AG09319 (cell line): ENCODE measurements at regions not wholly inside any gene's neighbourhood (a gene's known extent, or its start where the extent isn't known, plus 50 kb on each side); places are given as distances from the start of the nearest gene placed in this dataset.

Experiments used
- DNase-seq: peaks from one replicate; pipeline ENCODE4 v3.0.0-alpha.2; 2010; ENCODE audit warnings: low read depth; ENCODE audit errors: extremely low read depth
- TF ChIP-seq, protein P1 (sequence below): IDR thresholded peaks from 2 replicates; pipeline ENCODE4 v1.5.1; 2011; ENCODE audit warnings: low read depth, mild to moderate bottlenecking, inconsistent platforms, low read length, moderate library complexity

DNA sequence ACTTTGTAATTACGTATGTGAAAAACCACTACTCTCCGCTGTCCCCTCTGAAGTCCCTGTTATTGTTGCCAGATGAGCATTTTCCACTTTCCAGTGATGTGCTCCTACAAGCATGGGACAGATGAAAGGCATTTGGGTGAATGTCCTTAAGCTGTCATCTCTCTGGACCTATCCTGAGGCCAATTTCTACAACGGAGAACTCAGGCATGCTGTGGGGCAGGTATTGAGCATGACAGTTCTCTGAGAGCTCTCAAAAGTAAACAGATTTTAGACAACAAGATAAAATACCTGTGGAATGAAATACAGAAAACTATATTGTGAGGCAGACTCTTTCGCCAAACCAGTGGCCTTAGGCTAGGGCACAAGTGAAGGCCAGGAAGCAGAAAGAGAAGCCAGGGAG, 656.5 kb upstream of the NR2F2 start:
- TF ChIP-seq, protein P1, sequence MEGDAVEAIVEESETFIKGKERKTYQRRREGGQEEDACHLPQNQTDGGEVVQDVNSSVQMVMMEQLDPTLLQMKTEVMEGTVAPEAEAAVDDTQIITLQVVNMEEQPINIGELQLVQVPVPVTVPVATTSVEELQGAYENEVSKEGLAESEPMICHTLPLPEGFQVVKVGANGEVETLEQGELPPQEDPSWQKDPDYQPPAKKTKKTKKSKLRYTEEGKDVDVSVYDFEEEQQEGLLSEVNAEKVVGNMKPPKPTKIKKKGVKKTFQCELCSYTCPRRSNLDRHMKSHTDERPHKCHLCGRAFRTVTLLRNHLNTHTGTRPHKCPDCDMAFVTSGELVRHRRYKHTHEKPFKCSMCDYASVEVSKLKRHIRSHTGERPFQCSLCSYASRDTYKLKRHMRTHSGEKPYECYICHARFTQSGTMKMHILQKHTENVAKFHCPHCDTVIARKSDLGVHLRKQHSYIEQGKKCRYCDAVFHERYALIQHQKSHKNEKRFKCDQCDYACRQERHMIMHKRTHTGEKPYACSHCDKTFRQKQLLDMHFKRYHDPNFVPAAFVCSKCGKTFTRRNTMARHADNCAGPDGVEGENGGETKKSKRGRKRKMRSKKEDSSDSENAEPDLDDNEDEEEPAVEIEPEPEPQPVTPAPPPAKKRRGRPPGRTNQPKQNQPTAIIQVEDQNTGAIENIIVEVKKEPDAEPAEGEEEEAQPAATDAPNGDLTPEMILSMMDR = no peak
- no peak for DNase-seq

DNA sequence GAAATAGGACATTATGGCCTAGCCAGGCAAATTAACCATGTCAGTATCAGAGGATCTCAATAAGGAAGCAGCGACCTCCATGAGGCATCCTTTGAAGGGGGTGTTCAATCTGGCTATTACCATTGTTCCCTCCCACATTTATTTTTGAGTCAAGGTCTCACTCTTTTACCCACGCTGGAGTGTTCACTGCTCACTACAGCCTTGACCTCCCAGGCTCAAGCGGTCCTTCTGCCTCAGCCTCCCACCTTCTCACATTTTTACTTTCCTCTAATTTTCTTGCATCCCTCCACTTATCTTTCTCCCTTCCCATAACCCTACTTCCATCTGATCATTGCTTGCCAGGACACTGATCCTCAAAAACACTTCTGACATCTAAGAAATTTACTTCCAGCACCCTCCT, 654.0 kb upstream of the NR2F2 start:
- no peak for DNase-seq
- TF ChIP-seq, protein P1 = no peak

DNA sequence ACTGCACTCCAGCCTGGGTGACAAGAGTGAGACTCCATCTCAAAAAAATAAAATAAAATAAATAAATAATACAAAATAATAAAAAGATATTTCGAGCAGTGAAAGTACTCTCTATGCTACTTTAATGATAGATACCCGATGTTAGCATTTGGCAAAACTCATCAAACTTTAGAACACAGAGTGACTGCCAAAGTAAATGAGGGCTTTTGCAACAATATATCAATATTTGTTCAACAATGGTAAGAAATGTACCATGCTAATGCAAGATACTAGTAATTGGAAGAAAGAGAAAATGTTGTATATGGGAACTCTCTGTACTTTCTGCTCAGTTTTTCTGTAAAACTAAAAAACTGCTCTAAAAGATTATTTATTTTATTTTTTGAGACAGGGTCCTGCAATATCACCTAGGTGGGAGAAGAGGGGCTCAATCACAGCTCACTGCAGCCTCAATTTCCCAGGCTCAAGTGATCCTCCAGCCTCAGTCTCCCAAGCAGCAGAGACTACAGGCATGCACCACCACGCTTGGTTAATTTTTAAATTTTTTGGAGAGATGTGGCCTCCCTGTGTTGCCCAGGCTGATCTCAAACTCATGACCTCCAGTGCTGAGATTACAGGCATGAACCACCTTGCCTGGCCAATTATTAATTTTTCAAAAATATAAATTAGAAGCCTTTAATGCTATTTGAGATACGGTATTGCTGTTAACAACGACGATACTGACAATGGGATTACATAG, 650.5 kb upstream of the NR2F2 start:
- DNase-seq = no peak
- TF ChIP-seq, protein P1 = no peak

DNA sequence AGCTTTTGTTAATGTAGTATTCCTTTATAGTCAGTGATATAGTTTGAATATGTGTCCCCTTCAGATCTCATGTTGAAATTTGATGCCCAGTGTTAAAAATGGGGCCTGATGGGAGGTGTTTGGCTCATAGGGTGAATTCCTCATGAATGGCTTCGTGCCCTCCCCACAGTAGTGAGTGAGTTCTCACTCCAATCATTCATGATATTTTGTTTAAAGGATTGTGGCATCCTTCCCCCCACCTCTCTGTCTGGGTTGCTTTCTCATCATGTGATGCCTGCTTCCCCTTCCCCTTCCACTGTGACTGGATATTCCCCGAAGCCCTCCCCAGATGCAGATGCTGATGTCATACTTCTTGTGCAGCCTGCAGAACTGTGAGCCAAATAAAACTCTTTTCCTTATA, 649.8 kb upstream of the NR2F2 start:
- no peak for DNase-seq
- TF ChIP-seq, protein P1 = no peak

DNA sequence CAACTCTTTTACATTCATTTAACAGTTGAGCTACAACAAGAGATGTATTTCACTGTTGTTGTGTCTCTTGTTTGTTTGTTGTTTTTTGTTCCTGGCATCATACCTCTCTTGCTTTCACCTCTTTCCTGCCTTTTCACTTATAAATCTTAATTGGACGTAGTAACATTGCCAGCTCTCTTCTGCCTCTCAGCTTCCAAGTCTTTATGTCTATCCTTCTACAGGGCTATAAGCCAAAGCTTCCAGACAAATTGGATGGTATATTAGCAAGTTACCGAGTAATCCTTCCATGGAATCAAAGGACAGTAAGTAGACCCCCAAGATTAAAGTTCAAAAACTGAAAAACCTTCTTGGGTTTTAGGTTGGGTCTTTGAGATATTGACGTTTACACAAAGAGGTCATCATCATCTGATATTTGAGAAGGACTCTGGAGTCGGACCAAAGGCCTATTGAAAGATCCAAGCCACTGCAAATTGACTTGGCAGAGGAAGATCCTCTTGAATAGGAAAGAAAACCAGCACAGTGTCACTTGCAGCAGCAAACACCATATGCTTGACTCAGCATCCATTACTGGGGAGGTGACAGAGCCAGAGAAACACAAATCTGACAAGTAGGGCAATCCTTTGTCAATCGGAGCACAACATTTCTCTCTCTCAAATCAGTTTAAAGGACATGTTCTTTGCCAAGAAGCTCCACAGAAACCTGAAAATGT, 648.5 kb upstream of the NR2F2 start:
- DNase-seq = no peak

DNA sequence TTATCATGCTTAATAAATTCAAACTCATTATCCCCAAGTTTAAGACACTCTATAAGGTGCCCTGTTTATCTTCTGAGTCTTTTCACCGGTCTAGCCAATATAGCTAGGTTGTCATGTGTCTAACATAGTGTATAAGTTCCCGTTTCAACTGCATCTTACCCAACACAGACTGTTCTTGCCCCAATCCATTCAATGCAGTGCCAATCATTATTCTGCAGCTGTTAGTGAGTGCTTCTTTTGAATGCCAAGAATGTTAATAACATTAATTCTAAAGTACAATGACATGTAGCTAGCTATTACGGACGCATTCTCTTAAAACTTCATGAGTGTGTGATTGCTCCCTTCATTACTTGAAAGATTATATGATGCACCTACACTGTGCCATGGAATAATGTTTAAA, 646.4 kb upstream of the NR2F2 start:
- no peak for DNase-seq
- TF ChIP-seq, protein P1 = no peak

More for the DNA sequence above, 648.5 kb upstream of the NR2F2 start:
- TF ChIP-seq, protein P1 = no peak

DNA sequence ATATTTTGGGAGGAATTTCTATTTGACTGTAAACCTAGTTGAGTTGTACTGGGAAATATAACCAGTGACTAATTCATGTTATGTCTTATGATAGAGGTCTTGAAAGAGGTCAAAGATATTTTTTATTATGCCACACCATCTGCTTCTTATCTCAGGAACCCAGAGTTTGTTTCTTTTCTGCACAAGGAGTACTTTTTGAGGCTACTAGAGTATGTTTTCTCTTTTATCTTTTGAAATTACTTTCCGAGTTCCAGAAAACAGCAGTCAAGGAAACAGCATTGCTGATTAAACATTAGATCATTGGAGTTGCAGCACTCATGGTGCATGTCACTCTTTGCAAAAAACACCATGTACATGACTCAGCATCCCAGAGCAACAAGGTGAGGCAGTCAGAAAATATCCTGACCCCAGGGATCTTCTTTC, 645.8 kb upstream of the NR2F2 start:
- no peak for DNase-seq
- TF ChIP-seq, protein P1 = no peak
